Fibroblast of the aortic adventitia (primary cell): ENCODE measurements at regions not wholly inside any gene's neighbourhood (a gene's known extent, or its start where the extent isn't known, plus 50 kb on each side); places are given as distances from the start of the nearest gene placed in this dataset.
A peak's percentile ranks its signal among the peaks of the same experiment; 100 is the strongest.

ENCODE experiments used
- DNase-seq: peaks from one replicate; pipeline ENCODE4 v3.0.0-alpha.2; 2010; ENCODE audit warnings: low read depth
- H3K4me3 ChIP-seq: 2 replicates; pipeline ENCODE4 v1.5.1; 2011; ENCODE audit warnings: low read depth, mild to moderate bottlenecking, control low read depth, low read length, moderate library complexity
- TF ChIP-seq, protein P1 (sequence below): IDR thresholded peaks from 2 replicates; pipeline ENCODE4 v1.5.1; 2011; ENCODE audit warnings: mild to moderate bottlenecking, low read length, control low read depth, inconsistent platforms; ENCODE audit not compliant: insufficient read depth

DNA sequence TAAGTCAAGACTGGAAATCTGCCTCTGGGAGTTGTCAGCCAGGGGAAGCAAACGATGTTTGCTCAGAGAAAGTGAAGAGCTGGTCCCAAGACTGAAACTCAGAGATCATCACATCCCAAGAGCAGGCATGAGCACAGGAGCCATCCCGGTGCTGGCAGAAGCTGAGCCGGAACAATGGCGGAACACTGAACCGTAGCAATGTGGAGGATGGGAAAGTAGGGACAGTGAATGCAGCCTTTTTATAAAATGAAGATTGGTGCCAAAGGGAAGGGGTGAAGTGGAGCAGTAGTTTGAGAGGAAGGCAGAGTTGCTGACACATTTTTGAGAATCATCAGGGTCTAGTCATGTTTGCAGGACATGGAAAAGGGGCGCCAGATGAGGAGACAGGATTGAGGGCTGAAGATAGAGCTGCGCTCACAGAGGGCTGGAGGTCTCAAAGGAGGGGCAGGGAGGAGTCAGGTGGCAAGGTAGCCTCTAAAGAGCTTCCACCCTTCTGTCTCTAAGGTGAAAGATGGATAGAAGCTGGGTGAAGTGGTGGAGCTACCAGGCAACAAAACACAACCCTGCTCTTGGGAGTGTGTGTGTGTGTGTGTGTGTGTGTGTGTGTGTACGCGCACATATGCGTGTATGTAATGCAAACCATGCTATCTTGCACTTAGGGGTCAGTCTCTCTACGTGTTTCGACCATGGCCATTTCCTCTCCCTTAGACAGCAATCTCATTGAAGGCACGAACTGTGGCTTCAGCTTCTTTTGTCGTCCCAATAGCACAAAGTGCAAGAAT, 94.3 kb upstream of the IRF2BP2 start:
- no peak overlapping the region for H3K4me3 ChIP-seq
- no peak for DNase-seq
- TF ChIP-seq, protein P1, sequence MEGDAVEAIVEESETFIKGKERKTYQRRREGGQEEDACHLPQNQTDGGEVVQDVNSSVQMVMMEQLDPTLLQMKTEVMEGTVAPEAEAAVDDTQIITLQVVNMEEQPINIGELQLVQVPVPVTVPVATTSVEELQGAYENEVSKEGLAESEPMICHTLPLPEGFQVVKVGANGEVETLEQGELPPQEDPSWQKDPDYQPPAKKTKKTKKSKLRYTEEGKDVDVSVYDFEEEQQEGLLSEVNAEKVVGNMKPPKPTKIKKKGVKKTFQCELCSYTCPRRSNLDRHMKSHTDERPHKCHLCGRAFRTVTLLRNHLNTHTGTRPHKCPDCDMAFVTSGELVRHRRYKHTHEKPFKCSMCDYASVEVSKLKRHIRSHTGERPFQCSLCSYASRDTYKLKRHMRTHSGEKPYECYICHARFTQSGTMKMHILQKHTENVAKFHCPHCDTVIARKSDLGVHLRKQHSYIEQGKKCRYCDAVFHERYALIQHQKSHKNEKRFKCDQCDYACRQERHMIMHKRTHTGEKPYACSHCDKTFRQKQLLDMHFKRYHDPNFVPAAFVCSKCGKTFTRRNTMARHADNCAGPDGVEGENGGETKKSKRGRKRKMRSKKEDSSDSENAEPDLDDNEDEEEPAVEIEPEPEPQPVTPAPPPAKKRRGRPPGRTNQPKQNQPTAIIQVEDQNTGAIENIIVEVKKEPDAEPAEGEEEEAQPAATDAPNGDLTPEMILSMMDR, result no peak

DNA sequence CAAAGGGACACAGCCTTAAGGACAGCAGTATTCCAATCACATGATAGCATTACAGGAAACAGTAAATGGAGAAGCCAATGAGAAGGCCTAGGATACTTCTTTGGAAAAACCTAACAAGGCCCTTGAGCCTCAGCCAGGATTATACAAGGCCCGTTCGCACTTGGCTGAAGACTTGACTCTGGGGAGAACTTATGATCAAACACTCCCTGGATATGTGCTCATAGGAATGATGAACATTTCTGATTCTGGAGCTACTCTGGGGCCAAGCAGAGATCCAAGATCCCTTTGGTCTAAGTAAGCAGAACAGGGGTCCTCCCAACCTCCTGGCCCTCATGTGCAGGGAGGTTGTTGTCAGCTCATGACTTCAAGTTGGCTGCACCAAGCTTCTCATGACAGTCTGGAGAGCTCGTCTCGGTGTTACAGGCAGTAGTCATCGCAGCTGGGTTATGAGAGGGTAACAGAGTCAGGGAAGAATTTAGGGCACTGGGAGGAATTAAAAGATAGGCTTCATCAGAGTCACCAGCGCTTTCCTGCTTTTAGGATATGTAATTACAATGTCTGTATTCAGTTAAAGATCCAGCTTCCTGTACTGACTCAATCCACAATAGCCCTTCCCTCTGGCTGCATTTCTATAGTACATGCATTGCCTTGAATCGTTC, 92.5 kb upstream of the IRF2BP2 start:
- TF ChIP-seq, protein P1, result no peak
- no peak overlapping the region for H3K4me3 ChIP-seq
- peak; percentile 58 for DNase-seq

DNA sequence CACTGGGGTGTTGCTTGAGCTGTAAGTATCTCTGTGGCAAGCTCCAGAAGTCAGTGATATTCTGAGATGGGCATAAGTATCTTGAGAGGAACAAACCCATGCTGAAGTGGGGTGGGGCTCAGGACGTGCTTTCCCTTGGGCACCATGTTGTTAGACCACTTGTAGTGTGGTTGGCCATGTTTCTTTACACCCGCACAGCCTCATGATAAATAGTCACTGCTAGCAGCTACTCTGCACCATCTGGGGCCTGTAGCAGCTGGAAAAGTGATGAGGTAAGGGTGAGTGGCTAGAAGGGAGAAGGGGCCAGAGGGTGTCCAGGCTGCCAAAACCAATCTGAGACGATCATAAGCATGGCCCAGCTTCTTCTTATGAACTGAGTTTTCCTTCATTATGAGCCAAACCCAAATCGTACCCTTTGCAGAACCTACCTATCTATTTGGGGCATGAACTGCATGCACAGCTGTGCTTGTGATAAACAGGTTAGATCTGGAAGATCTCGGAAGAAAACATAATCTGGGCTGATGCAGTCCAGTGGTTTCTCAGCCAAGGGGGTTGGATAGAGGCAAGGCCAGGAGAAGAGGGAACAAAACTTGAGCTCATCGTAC, 91.9 kb upstream of the IRF2BP2 start:
- H3K4me3 ChIP-seq, result no peak overlapping the region
- TF ChIP-seq, protein P1, result no peak
- DNase-seq, result no peak

DNA sequence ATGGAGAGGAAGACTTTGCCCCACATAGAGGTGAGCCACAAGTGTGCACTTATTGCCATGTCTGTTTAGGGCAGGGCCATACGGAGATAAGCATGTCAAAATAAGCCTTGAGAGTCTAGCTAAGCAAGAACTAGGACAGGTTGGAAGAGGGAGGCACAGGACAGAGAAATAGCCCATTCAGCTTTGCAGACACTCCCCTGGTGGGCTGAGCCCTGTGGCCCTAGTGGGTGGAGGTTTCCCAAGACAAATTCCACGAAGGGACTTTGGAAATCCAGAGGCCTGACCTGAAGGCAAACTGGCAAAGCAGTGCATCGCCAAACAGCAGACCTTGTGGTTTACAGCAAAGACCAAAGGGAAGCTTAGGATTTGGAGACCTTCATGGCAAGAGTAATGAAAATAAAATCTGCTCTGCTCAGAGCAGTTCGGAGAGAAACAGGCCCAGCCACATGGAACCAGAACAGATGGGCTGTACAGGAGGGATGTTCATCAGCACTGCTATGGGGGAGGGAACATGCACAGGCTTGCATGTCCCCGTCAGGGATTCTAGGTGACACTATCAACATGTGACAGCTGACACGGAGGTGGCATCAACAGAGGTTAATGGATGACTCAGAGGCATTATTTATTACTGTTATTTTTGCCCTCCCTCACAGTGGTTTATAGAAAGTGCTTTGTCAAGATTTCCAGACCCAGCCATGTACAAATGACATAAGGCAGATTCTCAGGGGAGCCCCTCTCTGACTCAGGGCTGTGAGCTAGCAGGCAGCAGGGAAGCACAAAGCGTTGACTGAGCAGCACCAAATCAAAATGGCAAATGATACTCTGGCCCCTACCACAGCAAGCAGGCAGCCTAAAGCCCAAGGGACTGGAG, 90.1 kb upstream of the IRF2BP2 start:
- H3K4me3 ChIP-seq, result no peak overlapping the region
- TF ChIP-seq, protein P1, result no peak
- DNase-seq, result peak; percentile 62

DNA sequence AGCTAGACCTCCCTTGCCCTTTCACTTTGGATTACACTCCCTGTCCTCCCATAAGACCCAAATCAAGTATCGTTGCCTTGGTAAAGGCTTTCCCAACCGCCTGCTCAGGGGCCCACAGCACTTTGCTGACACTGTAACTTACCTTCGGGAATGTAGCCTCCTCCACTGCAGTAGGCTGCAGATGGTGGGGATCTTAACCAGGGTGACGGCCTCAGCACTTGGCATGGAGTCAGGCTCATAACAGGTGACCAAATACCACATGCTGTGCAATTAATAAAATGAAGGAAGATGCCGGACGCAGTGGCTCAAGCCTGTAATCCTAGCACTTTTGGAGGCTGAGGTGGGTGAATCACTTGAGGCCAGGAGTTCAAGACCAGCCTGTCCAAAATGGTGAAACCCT, 88.7 kb upstream of the IRF2BP2 start:
- DNase-seq, result no peak
- TF ChIP-seq, protein P1, result no peak
- no peak overlapping the region for H3K4me3 ChIP-seq

DNA sequence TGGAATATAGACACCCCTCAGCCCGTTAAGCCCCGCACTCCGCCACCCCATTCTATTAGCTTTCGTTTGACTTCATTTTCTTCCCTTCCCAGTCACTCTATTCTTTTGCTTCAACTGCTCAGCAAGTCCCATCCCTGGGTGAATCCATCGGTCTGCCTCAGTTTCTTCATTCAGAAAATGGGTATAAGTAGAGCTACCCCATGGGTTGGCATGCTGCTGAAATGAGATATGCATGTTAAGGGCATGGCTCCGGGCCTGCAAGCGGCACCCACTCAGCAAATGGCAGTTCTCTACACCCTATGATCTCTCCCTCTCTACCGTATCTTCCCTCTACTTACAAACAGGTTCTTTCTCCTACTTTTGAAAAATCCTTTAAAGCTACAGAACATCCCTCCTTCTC, 87.8 kb upstream of the IRF2BP2 start:
- H3K4me3 ChIP-seq, result no peak overlapping the region
- DNase-seq, result no peak
- TF ChIP-seq, protein P1, result no peak
